H1 (cell line): ENCODE measurements at regions not wholly inside any gene's neighbourhood (a gene's known extent, or its start where the extent isn't known, plus 50 kb on each side); places are given as distances from the start of the nearest gene placed in this dataset.

ENCODE experiments used
- CTCF ChIA-PET: fragments of 300-600 bp; sonication (Branson Sonifier 250); formaldehyde crosslinking; loops from one replicate; lab custom pipeline; 2021; ENCODE audit not compliant: partially characterized antibody; lab: Charles Lee
- POLR2A ChIA-PET: fragments of 300-600 bp; sonication (Branson Sonifier 250); formaldehyde crosslinking; loops from one replicate; lab custom pipeline; 2021; ENCODE audit warnings: inconsistent platforms; ENCODE audit not compliant: partially characterized antibody; lab: Charles Lee
- DNase-seq, 2 experiments: peaks; one replicate each; pipeline versions ENCODE4 v3.0.0 to v3.0.0-alpha.2; 2010 to 2022; ENCODE audit warnings: low spot score in 2 of 2, low read depth in 1 of 2, mixed read lengths in 1 of 2
- FAIRE-seq: peaks from 2 replicates; lab custom pipeline; 2011; peaks lifted over from hg19 to GRCh38; lab: Jason Lieb, UNC
- H2AFZ ChIP-seq: 2 replicates; pipeline ENCODE4 v1.8.1; 2012; ENCODE audit warnings: low read length, inconsistent platforms
- H2AK5ac ChIP-seq: 2 replicates; pipeline ENCODE4 v1.6.1; 2013; ENCODE audit warnings: low read depth, low read length
- H2BK120ac ChIP-seq: replicated peaks from 2 replicates; pipeline ENCODE3; 2013; ENCODE audit warnings: low read depth, low read length, inconsistent platforms
- H2BK12ac ChIP-seq: 2 replicates; pipeline ENCODE4 v1.6.1; 2013; ENCODE audit warnings: low read depth, low read length
- H2BK15ac ChIP-seq: 2 replicates; pipeline ENCODE4 v1.6.1; 2013; ENCODE audit warnings: low read length
- H2BK20ac ChIP-seq: 2 replicates; pipeline ENCODE4 v1.6.1; 2013; ENCODE audit warnings: low read length
- H2BK5ac ChIP-seq: 2 replicates; pipeline ENCODE4 v1.6.1; 2013; ENCODE audit warnings: low read depth, low read length
- H3K14ac ChIP-seq: 2 replicates; pipeline ENCODE4 v1.6.1; 2013; ENCODE audit warnings: inconsistent platforms; ENCODE audit not compliant: insufficient read length
- H3K18ac ChIP-seq: 2 replicates; pipeline ENCODE4 v1.6.1; 2013; ENCODE audit warnings: low read length; ENCODE audit errors: extremely low read depth
- H3K23ac ChIP-seq: 2 replicates; pipeline ENCODE4 v1.6.1; 2013; ENCODE audit warnings: inconsistent platforms; ENCODE audit not compliant: insufficient read length
- H3K23me2 ChIP-seq: 2 replicates; pipeline ENCODE4 v1.6.1; 2013; ENCODE audit warnings: low read depth, low read length
- H3K27ac ChIP-seq: 2 replicates; pipeline ENCODE4 v1.6.1; 2011; ENCODE audit warnings: low read depth, low read length, inconsistent platforms
- H3K27me3 ChIP-seq, 4 experiments: replicated peaks in 1 of 4; 1 replicate in 1 of 4; 2 replicates in 3 of 4; pipeline versions ENCODE4 v1.6.1 to v1.8.1; 2011 to 2013; ENCODE audit warnings: low read length in 3 of 4, mild to moderate bottlenecking in 3 of 4, inconsistent platforms in 2 of 4, mixed read lengths in 2 of 4, moderate library complexity in 1 of 4; ENCODE audit not compliant: control insufficient read depth in 3 of 4, insufficient read depth in 3 of 4; ENCODE audit errors: extremely low read depth in 1 of 4
- H3K36me3 ChIP-seq, 4 experiments: 2 replicates each; pipeline versions ENCODE4 v1.6.1 to v1.8.1; 2011 to 2013; ENCODE audit warnings: mild to moderate bottlenecking in 4 of 4, low read length in 3 of 4, moderate library complexity in 2 of 4, control low read depth in 1 of 4, inconsistent platforms in 1 of 4; ENCODE audit not compliant: insufficient read depth in 4 of 4, control insufficient read depth in 2 of 4
- H3K4ac ChIP-seq: replicated peaks from 2 replicates; pipeline ENCODE3; 2013; ENCODE audit warnings: low read length, low read depth, mixed read lengths, inconsistent platforms; ENCODE audit not compliant: insufficient read length
- H3K4me1 ChIP-seq, 4 experiments: replicated peaks in 1 of 4; 1 replicate in 1 of 4; 2 replicates in 3 of 4; pipeline versions ENCODE4 v1.6.1 to v1.8.1; 2011 to 2013; ENCODE audit warnings: low read length in 3 of 4, inconsistent platforms in 2 of 4, mixed read lengths in 1 of 4; ENCODE audit not compliant: insufficient read depth in 4 of 4, control insufficient read depth in 3 of 4
- H3K4me2 ChIP-seq, 2 experiments: 2 replicates each; pipeline versions ENCODE4 v1.6.1 to v1.8.1; 2011 to 2013; ENCODE audit warnings: low read depth in 2 of 2, low read length in 2 of 2, control low read depth in 1 of 2, inconsistent platforms in 1 of 2, mild to moderate bottlenecking in 1 of 2; ENCODE audit not compliant: insufficient read depth in 1 of 2
- H3K4me3 ChIP-seq, 4 experiments: fragments of 200-600, 300-600 bp in 1 of 4; sonication (generic), shearing (Covaris generic), sonication (Bioruptor Twin) in 1 of 4; 2 replicates each; pipeline versions ENCODE4 v1.5.1 to v1.8.1; 2011 to 2016; ENCODE audit warnings: low read length in 4 of 4, low read depth in 3 of 4, control low read depth in 2 of 4, inconsistent platforms in 2 of 4, mild to moderate bottlenecking in 2 of 4, mixed read lengths in 1 of 4, moderate library complexity in 1 of 4; ENCODE audit not compliant: insufficient read depth in 2 of 4; ENCODE audit errors: extremely low read depth in 1 of 4
- H3K56ac ChIP-seq: replicated peaks from 2 replicates; pipeline ENCODE3; 2013; ENCODE audit warnings: low read depth, mild to moderate bottlenecking, mixed read lengths, low read length, inconsistent platforms; ENCODE audit not compliant: insufficient read length
- H3K79me1 ChIP-seq: 2 replicates; pipeline ENCODE4 v1.6.1; 2013; ENCODE audit warnings: low read depth, low read length, control low read depth
- H3K79me2 ChIP-seq, 2 experiments: 2 replicates each; pipeline versions ENCODE4 v1.6.1 to v1.8.1; 2012 to 2013; ENCODE audit warnings: low read length in 2 of 2, mild to moderate bottlenecking in 2 of 2, inconsistent platforms in 1 of 2; ENCODE audit not compliant: insufficient read depth in 2 of 2, control insufficient read depth in 1 of 2
- H3K9ac ChIP-seq, 4 experiments: replicated peaks in 1 of 4; 1 replicate in 1 of 4; 2 replicates in 3 of 4; pipeline versions ENCODE4 v1.6.1 to v1.8.1; 2011 to 2013; ENCODE audit warnings: low read depth in 3 of 4, low read length in 3 of 4, control low read depth in 2 of 4, mild to moderate bottlenecking in 2 of 4, moderate library complexity in 2 of 4, inconsistent platforms in 1 of 4; ENCODE audit errors: extremely low read depth in 1 of 4
- H3K9me3 ChIP-seq, 2 experiments: 2 replicates each; pipeline versions ENCODE4 v1.6.1 to v1.8.1; 2012 to 2013; ENCODE audit warnings: mild to moderate bottlenecking in 2 of 2, moderate library complexity in 2 of 2, control low read depth in 1 of 2, inconsistent platforms in 1 of 2, low read depth in 1 of 2, low read length in 1 of 2, mixed read lengths in 1 of 2; ENCODE audit not compliant: insufficient read depth in 2 of 2
- H4K20me1 ChIP-seq, 2 experiments: replicated peaks in 1 of 2; 2 replicates each; pipeline versions ENCODE3 to v1.8.1; 2011 to 2013; ENCODE audit warnings: inconsistent platforms in 2 of 2, low read length in 2 of 2, mild to moderate bottlenecking in 1 of 2; ENCODE audit not compliant: insufficient read depth in 2 of 2, control insufficient read depth in 1 of 2
- H4K5ac ChIP-seq: 2 replicates; pipeline ENCODE4 v1.6.1; 2013; ENCODE audit warnings: low read length, low read depth, mixed read lengths, inconsistent platforms; ENCODE audit not compliant: insufficient read length
- H4K8ac ChIP-seq: 2 replicates; pipeline ENCODE4 v1.8.0; 2013; ENCODE audit warnings: mild to moderate bottlenecking, moderate library complexity, low read length, inconsistent platforms; ENCODE audit not compliant: insufficient read depth; ENCODE audit errors: extremely low read depth
- H4K91ac ChIP-seq: replicated peaks from 2 replicates; pipeline ENCODE3; 2013; ENCODE audit warnings: low read length, mixed read lengths, inconsistent platforms; ENCODE audit not compliant: insufficient read length
- ASH2L ChIP-seq: fragments of 200-600, 300-600 bp; sonication (generic); IDR thresholded peaks from one replicate; pipeline ENCODE4 v1.7.1; 2017; ENCODE audit warnings: low read length
- CHD1 ChIP-seq: IDR thresholded peaks from 2 replicates; pipeline ENCODE4 v1.6.1; 2012; ENCODE audit warnings: low read depth, low read length, improper control_type of control experiment
- CHD2 ChIP-seq: IDR thresholded peaks from 2 replicates; pipeline ENCODE4 v1.6.1; 2012; ENCODE audit warnings: low read length, improper control_type of control experiment
- CREB1 ChIP-seq: IDR thresholded peaks from 2 replicates; pipeline ENCODE4 v1.6.1; 2012; ENCODE audit warnings: inconsistent platforms
- E2F6 ChIP-seq: IDR thresholded peaks from 2 replicates; pipeline ENCODE4 v1.6.1; 2012; ENCODE audit warnings: inconsistent platforms
- EP300 ChIP-seq, 2 experiments: IDR thresholded peaks; 1 replicate in 1 of 2; 2 replicates in 1 of 2; pipeline ENCODE4 v1.6.1; 2011 to 2012; ENCODE audit warnings: low read depth in 2 of 2, low read length in 2 of 2, mild to moderate bottlenecking in 2 of 2, borderline replicate concordance in 1 of 2, inconsistent platforms in 1 of 2, moderate library complexity in 1 of 2
- FOSL1 ChIP-seq: IDR thresholded peaks from 2 replicates; pipeline ENCODE4 v1.6.1; 2011; ENCODE audit warnings: mild to moderate bottlenecking, low read depth, low read length, moderate library complexity; ENCODE audit not compliant: insufficient read depth
- GTF2F1 ChIP-seq: IDR thresholded peaks from 2 replicates; pipeline ENCODE4 v1.6.1; 2012; ENCODE audit warnings: low read depth, low read length, improper control_type of control experiment, borderline replicate concordance
- HDAC2 ChIP-seq, 2 experiments: fragments of 300-600 bp in 1 of 2; sonication (generic) in 1 of 2; IDR thresholded peaks; 2 replicates each; pipeline ENCODE4 v1.6.1; 2011 to 2012; ENCODE audit warnings: low read depth in 2 of 2, low read length in 2 of 2, mild to moderate bottlenecking in 2 of 2, moderate library complexity in 2 of 2, borderline replicate concordance in 1 of 2, inconsistent platforms in 1 of 2
- NANOG ChIP-seq: IDR thresholded peaks from 2 replicates; pipeline ENCODE4 v1.6.1; 2011; ENCODE audit warnings: low read length, low read depth, mild to moderate bottlenecking, inconsistent platforms; ENCODE audit not compliant: insufficient read depth, poor library complexity, severe bottlenecking
- SAP30 ChIP-seq: fragments of 300-600 bp; sonication (generic); IDR thresholded peaks from 2 replicates; pipeline ENCODE4 v1.7.1; 2012; ENCODE audit warnings: low read length, moderate library complexity, mild to moderate bottlenecking, inconsistent platforms; ENCODE audit not compliant: insufficient read depth, insufficient replicate concordance
- TEAD4 ChIP-seq: IDR thresholded peaks from 2 replicates; pipeline ENCODE4 v1.6.1; 2012; ENCODE audit warnings: low read depth, low read length, inconsistent platforms, mixed read lengths
- USF2 ChIP-seq: IDR thresholded peaks from 2 replicates; pipeline ENCODE4 v1.6.1; 2011; ENCODE audit warnings: low read length, improper control_type of control experiment
- WGBS, 2 experiments: shearing (Covaris generic) in 1 of 2; methylation state at CpG; one replicate each; pipeline versions ENCODE4 v1.1.6 to v1.1.7; 2013 to 2015; ENCODE audit warnings: low lambda C conversion rate in 2 of 2, mixed read lengths in 2 of 2, inconsistent platforms in 1 of 2, low coverage in 1 of 2, missing lambda C conversion rate in 1 of 2; ENCODE audit not compliant: insufficient replicate concordance in 2 of 2, insufficient coverage in 1 of 2, insufficient read length in 1 of 2; ENCODE audit errors: extremely low coverage in 1 of 2, missing lambda C conversion rate in 1 of 2; 5-methylcytosine and 5-hydroxymethylcytosine counted together

GRCh38 chr22:48592066-48592345 is 1235.7 kb downstream of the BRD1 start:
- Histone ChIP-seq H3K9ac (no peak overlapping the region), H3K23ac (no peak overlapping the region), H3K79me2 (peaks cover 0 to 4% of the 10 kb centered on the region in 2 experiments; a peak in 1 of 4 replicates), H3K18ac (no peak overlapping the region; the same call in 1 of the 2 replicates), H3K4me1 (no peaks in the 10 kb centered on the region), H3K27me3 (no peaks in the 10 kb centered on the region), H2BK5ac (no peak overlapping the region), H3K4me3 (no peak overlapping the region), H3K27ac (no peak overlapping the region), H4K91ac (no peak overlapping the region), H4K5ac (no peak overlapping the region), H3K36me3 (no peaks in the 10 kb centered on the region), H4K20me1 (peaks cover 0 to 8% of the 10 kb centered on the region in 2 experiments), H3K14ac (no peak overlapping the region), H2BK120ac (no peak overlapping the region), H3K9me3 (no peaks in the 10 kb centered on the region), H4K8ac (no peak overlapping the region; the same call in 1 of the 2 replicates), H2BK15ac (no peak overlapping the region), H3K4ac (no peak overlapping the region), H2BK20ac (no peak overlapping the region), H2AK5ac (no peak overlapping the region), H3K56ac (no peak overlapping the region), H2BK12ac (no peak overlapping the region), H3K23me2 (no peaks in the 10 kb centered on the region), H2AFZ (no peak overlapping the region), H3K4me2 (no peak overlapping the region), H3K79me1 (peaks cover 7% of the 10 kb centered on the region)
- FAIRE-seq (no peak), DNase-seq (no peak)
- CTCF ChIA-PET, result interaction anchor here (0.9 kb wide), 1 partner anchor 12 kb away, joined by 3 read pairs; no protein-coding TSS in a partner anchor
- POLR2A ChIA-PET, result no interaction called here
- WGBS, 2 experiments, result 72% methylated on average over 3 of the region's 3 CpGs; no CpG with 5 or more reads in 1 of the 2 experiments
- TF ChIP-seq FOSL1 (no peak), ASH2L (no peak), USF2 (no peak), CHD2 (no peak), E2F6 (no peak), EP300 (IDR thresholded peaks at IDR 0.05; ENCODE audit: borderline replicate concordance in 1 of 2, low read depth in 2 of 2, low read length in 2 of 2) (no peak), TEAD4 (no peak), CHD1 (no peak), GTF2F1 (no peak), NANOG (no peak), SAP30 (no peak), CREB1 (no peak), HDAC2 (IDR thresholded peaks at IDR 0.05; ENCODE audit: borderline replicate concordance in 1 of 2, low read depth in 2 of 2, low read length in 2 of 2) (no peak)
